WTC11 (cell line): ENCODE measurements at regions not wholly inside any gene's neighbourhood (a gene's known extent, or its start where the extent isn't known, plus 50 kb on each side); places are given as distances from the start of the nearest gene placed in this dataset.

ENCODE experiments used
- ATAC-seq: fragments of 200-7000 bp; cut with Tn5 transposase; 2 replicates; pipeline ENCODE4 v1.10.0; 2021; ENCODE audit warnings: mild to moderate bottlenecking, moderate library complexity
- CTCF ChIA-PET: fragments of 300-600 bp; sonication (Branson Sonifier 250); formaldehyde crosslinking; loops from one replicate; lab custom pipeline; 2021; ENCODE audit warnings: antibody characterized with exemption; lab: Charles Lee
- POLR2A ChIA-PET: fragments of 350-600 bp; sonication (Branson Sonifier 250); formaldehyde crosslinking; loops from one replicate; lab custom pipeline; 2021; ENCODE audit warnings: antibody characterized with exemption; lab: Charles Lee
- DNase-seq: peaks from one replicate; pipeline ENCODE4 v3.0.0; 2021; ENCODE audit warnings: low spot score
- H3K27ac Mint-ChIP-seq: 2 replicates; pipeline ENCODE4 v1.8.0; 2021; ENCODE audit warnings: mixed read lengths
- H3K27me3 Mint-ChIP-seq: 2 replicates; pipeline ENCODE4 v1.8.0; 2021; ENCODE audit warnings: low read depth, mild to moderate bottlenecking, moderate library complexity, mixed read lengths
- H3K36me3 Mint-ChIP-seq: 2 replicates; pipeline ENCODE4 v1.8.0; 2021; ENCODE audit warnings: mixed read lengths
- H3K4me1 Mint-ChIP-seq: 2 replicates; pipeline ENCODE4 v1.8.0; 2022; ENCODE audit warnings: mixed read lengths
- H3K4me3 Mint-ChIP-seq: 2 replicates; pipeline ENCODE4 v1.8.0; 2021; ENCODE audit warnings: mild to moderate bottlenecking, moderate library complexity, mixed read lengths
- H3K9me3 Mint-ChIP-seq: 2 replicates; pipeline ENCODE4 v1.8.0; 2021; ENCODE audit warnings: mixed read lengths
- ATF3 ChIP-seq: sonication (generic); formaldehyde crosslinking; conservative IDR thresholded peaks from 2 replicates; pipeline ENCODE4 v1.8.1; 2022; ENCODE audit warnings: mild to moderate bottlenecking, missing genetic modification reagents
- CREB1 ChIP-seq: sonication (generic); formaldehyde crosslinking; IDR thresholded peaks from 2 replicates; pipeline ENCODE4 v1.8.0; 2023; ENCODE audit warnings: mild to moderate bottlenecking, missing genetic modification reagents
- HMGXB4 ChIP-seq: sonication (generic); formaldehyde crosslinking; IDR thresholded peaks from 2 replicates; pipeline ENCODE4 v1.8.1; 2023; ENCODE audit warnings: mild to moderate bottlenecking, moderate library complexity, missing genetic modification reagents
- IRF1 ChIP-seq: sonication (generic); formaldehyde crosslinking; IDR thresholded peaks from 2 replicates; pipeline ENCODE4 v1.8.0; 2023; ENCODE audit warnings: missing genetic modification reagents
- JUN ChIP-seq: sonication (generic); formaldehyde crosslinking; IDR thresholded peaks from 2 replicates; pipeline ENCODE4 v1.8.0; 2023; ENCODE audit warnings: mild to moderate bottlenecking, missing genetic modification reagents
- MXD4 ChIP-seq: fragments of 250-450 bp; sonication (Bioruptor Pico); IDR thresholded peaks from 2 replicates; pipeline ENCODE4 v1.8.0; 2021; ENCODE audit warnings: mild to moderate bottlenecking, moderate library complexity, borderline replicate concordance
- OVOL2 ChIP-seq: fragments of 250-450 bp; sonication (Bioruptor Pico); IDR thresholded peaks from 2 replicates; pipeline ENCODE4 v1.9.0; 2021; ENCODE audit warnings: mild to moderate bottlenecking, borderline replicate concordance
- PRRX2 ChIP-seq: fragments of 250-450 bp; sonication (Bioruptor Pico); IDR thresholded peaks from 2 replicates; pipeline ENCODE4 v1.8.0; 2021; ENCODE audit warnings: mild to moderate bottlenecking
- RORB ChIP-seq: fragments of 250-450 bp; sonication (Bioruptor Pico); IDR thresholded peaks from 2 replicates; pipeline ENCODE4 v1.9.0; 2021; ENCODE audit warnings: mild to moderate bottlenecking
- SMAD4 ChIP-seq: sonication (generic); formaldehyde crosslinking; IDR thresholded peaks from 2 replicates; pipeline ENCODE4 v1.8.0; 2022; ENCODE audit warnings: mild to moderate bottlenecking, missing genetic modification reagents
- TCF7 ChIP-seq: sonication (generic); formaldehyde crosslinking; IDR thresholded peaks from 2 replicates; pipeline ENCODE4 v1.8.0; 2022; ENCODE audit warnings: mild to moderate bottlenecking, low read depth, missing genetic modification reagents, moderate library complexity
- TEAD1 ChIP-seq: sonication (generic); formaldehyde crosslinking; IDR thresholded peaks from 2 replicates; pipeline ENCODE4 v1.8.0; 2022; ENCODE audit warnings: mild to moderate bottlenecking, missing genetic modification reagents
- TP53 ChIP-seq: sonication (generic); formaldehyde crosslinking; IDR thresholded peaks from 2 replicates; pipeline ENCODE4 v1.8.1; 2023; ENCODE audit warnings: mild to moderate bottlenecking, missing genetic modification reagents
- ZNF121 ChIP-seq: sonication (generic); formaldehyde crosslinking; IDR thresholded peaks from 2 replicates; pipeline ENCODE4 v1.8.0; 2023; ENCODE audit warnings: missing genetic modification reagents
- ZNF219 ChIP-seq: sonication (generic); formaldehyde crosslinking; IDR thresholded peaks from 2 replicates; pipeline ENCODE4 v1.8.0; 2023; ENCODE audit warnings: missing genetic modification reagents, mild to moderate bottlenecking, borderline replicate concordance
- ZNF232 ChIP-seq: sonication (generic); formaldehyde crosslinking; IDR thresholded peaks from 2 replicates; pipeline ENCODE4 v1.8.0; 2022; ENCODE audit warnings: mild to moderate bottlenecking, missing genetic modification reagents
- ZNF396 ChIP-seq: fragments of 250-450 bp; sonication (Bioruptor Pico); IDR thresholded peaks from 2 replicates; pipeline ENCODE4 v1.8.0; 2021; ENCODE audit warnings: mild to moderate bottlenecking, moderate library complexity, borderline replicate concordance
- ZNF671 ChIP-seq: fragments of 250-450 bp; sonication (Bioruptor Pico); IDR thresholded peaks from 2 replicates; pipeline ENCODE4 v1.8.0; 2021; ENCODE audit warnings: mild to moderate bottlenecking
- TF ChIP-seq, protein P1 (sequence below): sonication (generic); formaldehyde crosslinking; IDR thresholded peaks from 2 replicates; pipeline ENCODE4 v1.8.1; 2023; ENCODE audit warnings: mild to moderate bottlenecking, missing genetic modification reagents, borderline replicate concordance
- TF ChIP-seq, protein P2 (sequence below): sonication (generic); formaldehyde crosslinking; IDR thresholded peaks from 2 replicates; pipeline ENCODE4 v1.8.1; 2023; ENCODE audit warnings: mild to moderate bottlenecking, missing genetic modification reagents, moderate library complexity
- TF ChIP-seq, protein P3 (sequence below): sonication (generic); formaldehyde crosslinking; IDR thresholded peaks from 2 replicates; pipeline ENCODE4 v1.8.1; 2022; ENCODE audit warnings: low read depth, missing genetic modification reagents, borderline replicate concordance

DNA sequence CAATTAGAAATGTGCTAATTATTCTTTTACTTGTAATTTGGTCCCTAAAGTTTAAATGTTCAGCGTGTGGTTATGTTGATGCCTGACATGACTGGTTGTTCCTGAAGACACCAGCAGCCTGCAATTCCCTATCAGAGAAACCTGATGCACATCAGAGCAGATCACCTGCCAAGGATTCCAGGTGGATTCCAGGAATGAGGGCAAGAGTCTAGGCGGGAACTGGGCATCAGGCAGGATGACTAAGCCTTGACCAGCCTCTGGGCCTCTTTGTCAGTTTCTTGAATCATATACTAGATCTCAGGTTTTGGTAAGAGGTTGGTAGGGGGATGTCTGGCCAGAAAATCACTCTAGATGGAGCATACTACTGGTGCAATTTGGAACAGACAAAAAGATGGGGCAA is 130.7 kb upstream of the TNR start (continued):
- TF ChIP-seq CREB1 (CRISPR knock-in tag) = no peak
- no peak for TF ChIP-seq ZNF121
- TF ChIP-seq PRRX2 (CRISPR knock-in tag) = no peak
- TF ChIP-seq ZNF396 (CRISPR knock-in tag) = no peak
- no peak for TF ChIP-seq ZNF232 (CRISPR knock-in tag)
- TF ChIP-seq, protein P1, sequence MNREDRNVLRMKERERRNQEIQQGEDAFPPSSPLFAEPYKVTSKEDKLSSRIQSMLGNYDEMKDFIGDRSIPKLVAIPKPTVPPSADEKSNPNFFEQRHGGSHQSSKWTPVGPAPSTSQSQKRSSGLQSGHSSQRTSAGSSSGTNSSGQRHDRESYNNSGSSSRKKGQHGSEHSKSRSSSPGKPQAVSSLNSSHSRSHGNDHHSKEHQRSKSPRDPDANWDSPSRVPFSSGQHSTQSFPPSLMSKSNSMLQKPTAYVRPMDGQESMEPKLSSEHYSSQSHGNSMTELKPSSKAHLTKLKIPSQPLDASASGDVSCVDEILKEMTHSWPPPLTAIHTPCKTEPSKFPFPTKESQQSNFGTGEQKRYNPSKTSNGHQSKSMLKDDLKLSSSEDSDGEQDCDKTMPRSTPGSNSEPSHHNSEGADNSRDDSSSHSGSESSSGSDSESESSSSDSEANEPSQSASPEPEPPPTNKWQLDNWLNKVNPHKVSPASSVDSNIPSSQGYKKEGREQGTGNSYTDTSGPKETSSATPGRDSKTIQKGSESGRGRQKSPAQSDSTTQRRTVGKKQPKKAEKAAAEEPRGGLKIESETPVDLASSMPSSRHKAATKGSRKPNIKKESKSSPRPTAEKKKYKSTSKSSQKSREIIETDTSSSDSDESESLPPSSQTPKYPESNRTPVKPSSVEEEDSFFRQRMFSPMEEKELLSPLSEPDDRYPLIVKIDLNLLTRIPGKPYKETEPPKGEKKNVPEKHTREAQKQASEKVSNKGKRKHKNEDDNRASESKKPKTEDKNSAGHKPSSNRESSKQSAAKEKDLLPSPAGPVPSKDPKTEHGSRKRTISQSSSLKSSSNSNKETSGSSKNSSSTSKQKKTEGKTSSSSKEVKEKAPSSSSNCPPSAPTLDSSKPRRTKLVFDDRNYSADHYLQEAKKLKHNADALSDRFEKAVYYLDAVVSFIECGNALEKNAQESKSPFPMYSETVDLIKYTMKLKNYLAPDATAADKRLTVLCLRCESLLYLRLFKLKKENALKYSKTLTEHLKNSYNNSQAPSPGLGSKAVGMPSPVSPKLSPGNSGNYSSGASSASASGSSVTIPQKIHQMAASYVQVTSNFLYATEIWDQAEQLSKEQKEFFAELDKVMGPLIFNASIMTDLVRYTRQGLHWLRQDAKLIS (CRISPR knock-in tag) = no peak
- TF ChIP-seq JUN (CRISPR knock-in tag) = no peak
- TF ChIP-seq, protein P2, sequence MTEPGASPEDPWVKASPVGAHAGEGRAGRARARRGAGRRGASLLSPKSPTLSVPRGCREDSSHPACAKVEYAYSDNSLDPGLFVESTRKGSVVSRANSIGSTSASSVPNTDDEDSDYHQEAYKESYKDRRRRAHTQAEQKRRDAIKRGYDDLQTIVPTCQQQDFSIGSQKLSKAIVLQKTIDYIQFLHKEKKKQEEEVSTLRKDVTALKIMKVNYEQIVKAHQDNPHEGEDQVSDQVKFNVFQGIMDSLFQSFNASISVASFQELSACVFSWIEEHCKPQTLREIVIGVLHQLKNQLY = no peak
- TF ChIP-seq TEAD1 (CRISPR knock-in tag) = no peak

DNA sequence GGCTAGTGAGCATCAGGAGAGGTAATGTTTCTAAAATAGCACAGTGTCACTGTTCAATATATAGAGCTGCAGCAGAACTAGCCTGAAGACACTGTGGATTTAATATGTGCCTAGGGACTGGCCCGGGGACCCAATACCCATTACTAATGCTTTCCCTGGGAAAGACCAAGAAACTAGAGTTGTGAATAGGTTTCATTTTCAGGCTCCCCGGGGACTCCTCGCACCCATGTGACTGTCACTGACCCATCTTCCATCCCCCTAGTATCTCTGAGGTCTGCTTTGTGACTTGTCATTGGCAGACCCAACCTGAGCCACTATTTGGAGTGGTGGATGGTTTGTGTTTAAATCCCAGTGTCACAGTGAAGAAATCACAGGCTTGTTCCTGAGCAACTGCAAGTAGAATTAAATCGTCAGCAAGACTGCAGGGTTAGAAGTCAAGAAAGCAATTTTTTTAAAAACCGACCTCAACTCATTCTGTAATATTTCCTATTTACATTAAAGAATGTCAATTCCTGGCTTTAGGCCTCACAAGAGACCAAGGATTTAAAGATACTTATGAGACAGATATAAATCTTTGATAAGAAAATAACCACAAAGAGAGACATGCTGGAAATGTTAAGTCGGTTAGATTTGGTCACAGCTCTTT is 130.0 kb upstream of the TNR start:
- no peak for ATAC-seq
- POLR2A ChIA-PET = no interaction called here
- CTCF ChIA-PET = no interaction called here
- Mint-ChIP-seq H3K27ac (no peak overlapping the region), H3K27me3 (peaks cover 11% of the 10 kb centered on the region), H3K4me1 (peaks cover 14% of the 10 kb centered on the region), H3K36me3 (no peaks in the 10 kb centered on the region), H3K4me3 (no peak overlapping the region), H3K9me3 (no peaks in the 10 kb centered on the region)
- no peak for TF ChIP-seq OVOL2 (CRISPR knock-in tag)
- TF ChIP-seq, protein P3, sequence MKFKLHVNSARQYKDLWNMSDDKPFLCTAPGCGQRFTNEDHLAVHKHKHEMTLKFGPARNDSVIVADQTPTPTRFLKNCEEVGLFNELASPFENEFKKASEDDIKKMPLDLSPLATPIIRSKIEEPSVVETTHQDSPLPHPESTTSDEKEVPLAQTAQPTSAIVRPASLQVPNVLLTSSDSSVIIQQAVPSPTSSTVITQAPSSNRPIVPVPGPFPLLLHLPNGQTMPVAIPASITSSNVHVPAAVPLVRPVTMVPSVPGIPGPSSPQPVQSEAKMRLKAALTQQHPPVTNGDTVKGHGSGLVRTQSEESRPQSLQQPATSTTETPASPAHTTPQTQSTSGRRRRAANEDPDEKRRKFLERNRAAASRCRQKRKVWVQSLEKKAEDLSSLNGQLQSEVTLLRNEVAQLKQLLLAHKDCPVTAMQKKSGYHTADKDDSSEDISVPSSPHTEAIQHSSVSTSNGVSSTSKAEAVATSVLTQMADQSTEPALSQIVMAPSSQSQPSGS (CRISPR knock-in tag) = no peak
- TF ChIP-seq MXD4 (CRISPR knock-in tag) = no peak
- TF ChIP-seq HMGXB4 (CRISPR knock-in tag) = no peak
- TF ChIP-seq PRRX2 (CRISPR knock-in tag) = no peak
- no peak for TF ChIP-seq RORB
- TF ChIP-seq ATF3 (CRISPR knock-in tag) = no peak
- no peak for TF ChIP-seq ZNF671 (CRISPR knock-in tag)
- no peak for TF ChIP-seq TCF7 (CRISPR knock-in tag)
- no peak for TF ChIP-seq ZNF219 (CRISPR knock-in tag)
- TF ChIP-seq IRF1 (CRISPR knock-in tag) = no peak
- TF ChIP-seq SMAD4 = no peak
- TF ChIP-seq TP53 (CRISPR knock-in tag) = no peak
- no peak for DNase-seq
